HFFc6 (cell line): ENCODE measurements at regions not wholly inside any gene's neighbourhood (a gene's known extent, or its start where the extent isn't known, plus 50 kb on each side); places are given as distances from the start of the nearest gene placed in this dataset.
A peak's percentile ranks its signal among the peaks of the same experiment; 100 is the strongest.

Experiments used
- DNase-seq: peaks from one replicate; pipeline ENCODE4 v3.0.0-alpha.2; 2018
- H3K27ac Mint-ChIP-seq: 2 replicates; pipeline ENCODE4 v1.8.0; 2020; ENCODE audit warnings: mild to moderate bottlenecking, mixed read lengths
- H3K27me3 Mint-ChIP-seq: 2 replicates; pipeline ENCODE4 v1.8.0; 2021; ENCODE audit warnings: mild to moderate bottlenecking, moderate library complexity, mixed read lengths; ENCODE audit not compliant: insufficient read depth
- H3K36me3 Mint-ChIP-seq: 2 replicates; pipeline ENCODE4 v1.8.0; 2021; ENCODE audit warnings: low read depth, mixed read lengths
- H3K4me1 Mint-ChIP-seq: 2 replicates; pipeline ENCODE4 v1.8.0; 2020; ENCODE audit warnings: low read depth, mixed read lengths
- H3K4me3 Mint-ChIP-seq: 2 replicates; pipeline ENCODE4 v1.8.0; 2020; ENCODE audit warnings: mild to moderate bottlenecking, moderate library complexity, mixed read lengths
- H3K9me3 Mint-ChIP-seq: 2 replicates; pipeline ENCODE4 v1.8.0; 2020; ENCODE audit warnings: mild to moderate bottlenecking, mixed read lengths
- TF ChIP-seq, protein P1 (sequence below): fragments of 200-600 bp; sonication (generic); IDR thresholded peaks from 2 replicates; pipeline ENCODE4 v1.5.0; 2021; ENCODE audit warnings: antibody characterized with exemption, mild to moderate bottlenecking

DNA sequence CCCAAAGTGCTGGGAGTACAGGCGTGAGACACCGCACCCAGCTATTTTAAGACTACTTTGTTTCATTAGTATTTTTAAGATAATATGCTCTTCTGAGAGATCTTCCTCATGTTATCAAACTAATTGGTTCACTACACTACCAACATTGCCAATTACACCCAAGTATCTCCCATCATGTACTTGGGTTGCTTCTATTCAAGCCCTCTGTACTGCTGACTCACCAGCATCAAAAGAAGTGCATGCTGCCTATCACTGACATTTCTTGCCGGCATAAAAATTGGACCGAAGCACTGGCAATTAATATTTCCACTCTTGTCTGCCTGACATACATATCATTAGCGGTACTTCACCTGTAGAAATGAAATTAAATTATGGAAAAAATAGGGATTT is 164.2 kb upstream of the NBEA start:
- no peaks in the 10 kb centered on the region for H3K36me3 Mint-ChIP-seq
- no peak overlapping the region for H3K27ac Mint-ChIP-seq
- peaks cover 9% of the 10 kb centered on the region for H3K9me3 Mint-ChIP-seq
- H3K4me1 Mint-ChIP-seq: no peaks in the 10 kb centered on the region
- no peaks in the 10 kb centered on the region for H3K27me3 Mint-ChIP-seq
- DNase-seq: no peak
- H3K4me3 Mint-ChIP-seq: no peak overlapping the region
- TF ChIP-seq, protein P1, sequence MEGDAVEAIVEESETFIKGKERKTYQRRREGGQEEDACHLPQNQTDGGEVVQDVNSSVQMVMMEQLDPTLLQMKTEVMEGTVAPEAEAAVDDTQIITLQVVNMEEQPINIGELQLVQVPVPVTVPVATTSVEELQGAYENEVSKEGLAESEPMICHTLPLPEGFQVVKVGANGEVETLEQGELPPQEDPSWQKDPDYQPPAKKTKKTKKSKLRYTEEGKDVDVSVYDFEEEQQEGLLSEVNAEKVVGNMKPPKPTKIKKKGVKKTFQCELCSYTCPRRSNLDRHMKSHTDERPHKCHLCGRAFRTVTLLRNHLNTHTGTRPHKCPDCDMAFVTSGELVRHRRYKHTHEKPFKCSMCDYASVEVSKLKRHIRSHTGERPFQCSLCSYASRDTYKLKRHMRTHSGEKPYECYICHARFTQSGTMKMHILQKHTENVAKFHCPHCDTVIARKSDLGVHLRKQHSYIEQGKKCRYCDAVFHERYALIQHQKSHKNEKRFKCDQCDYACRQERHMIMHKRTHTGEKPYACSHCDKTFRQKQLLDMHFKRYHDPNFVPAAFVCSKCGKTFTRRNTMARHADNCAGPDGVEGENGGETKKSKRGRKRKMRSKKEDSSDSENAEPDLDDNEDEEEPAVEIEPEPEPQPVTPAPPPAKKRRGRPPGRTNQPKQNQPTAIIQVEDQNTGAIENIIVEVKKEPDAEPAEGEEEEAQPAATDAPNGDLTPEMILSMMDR: no peak

- H3K9me3 Mint-ChIP-seq: peaks cover 16% of the 10 kb centered on the region
These were observed 162.9 kb upstream of the NBEA start for GRCh38 chr13:34779171-34779570.

GRCh38 chr13:34793301-34793700 is 148.8 kb upstream of the NBEA start:
- no peaks in the 10 kb centered on the region; the same call in 1 of the 2 replicates for H3K27me3 Mint-ChIP-seq
- no peak overlapping the region; the same call in 1 of the 2 replicates for H3K27ac Mint-ChIP-seq

More at GRCh38 chr13:34779171-34779570, 162.9 kb upstream of the NBEA start:
- H3K4me3 Mint-ChIP-seq: no peak overlapping the region
- TF ChIP-seq, protein P1: peak; percentile 24; the same call in 1 of the 2 replicates
- H3K36me3 Mint-ChIP-seq: no peaks in the 10 kb centered on the region
- DNase-seq: no peak
- no peak overlapping the region for H3K27ac Mint-ChIP-seq
- H3K27me3 Mint-ChIP-seq: no peaks in the 10 kb centered on the region
- no peaks in the 10 kb centered on the region for H3K4me1 Mint-ChIP-seq

GRCh38 chr13:34803756-34804155 is 138.3 kb upstream of the NBEA start:
- Mint-ChIP-seq H3K27ac (no peak overlapping the region), H3K27me3 (peaks cover 9% of the 10 kb centered on the region), H3K36me3 (no peaks in the 10 kb centered on the region), H3K4me3 (no peak overlapping the region), H3K4me1 (peaks cover 8% of the 10 kb centered on the region; the same call in 1 of the 2 replicates), H3K9me3 (peaks cover 15% of the 10 kb centered on the region)
- no peak for DNase-seq
- TF ChIP-seq, protein P1: no peak

More at GRCh38 chr13:34793301-34793700, 148.8 kb upstream of the NBEA start:
- no peak overlapping the region for H3K4me3 Mint-ChIP-seq
- H3K4me1 Mint-ChIP-seq: no peaks in the 10 kb centered on the region; the same call in 1 of the 2 replicates
- H3K9me3 Mint-ChIP-seq: peaks cover 15% of the 10 kb centered on the region
- TF ChIP-seq, protein P1: no peak
- H3K36me3 Mint-ChIP-seq: no peaks in the 10 kb centered on the region
- peak; percentile 5 for DNase-seq

GRCh38 chr13:34805347-34805746 is 136.7 kb upstream of the NBEA start:
- H3K4me3 Mint-ChIP-seq: no peak overlapping the region
- TF ChIP-seq, protein P1: no peak
- H3K4me1 Mint-ChIP-seq: peaks cover 8% of the 10 kb centered on the region; the same call in 1 of the 2 replicates
- no peak overlapping the region for H3K27ac Mint-ChIP-seq
- peaks cover 4% of the 10 kb centered on the region; the same call in 1 of the 2 replicates for H3K27me3 Mint-ChIP-seq
- no peaks in the 10 kb centered on the region for H3K36me3 Mint-ChIP-seq
- no peak for DNase-seq
- H3K9me3 Mint-ChIP-seq: peaks cover 10% of the 10 kb centered on the region; the same call in 1 of the 2 replicates
